ENCODE measurements at regions not wholly inside any gene's neighbourhood (a gene's known extent, or its start where the extent isn't known, plus 50 kb on each side); places are given as distances from the start of the nearest gene placed in this dataset.

DNA sequence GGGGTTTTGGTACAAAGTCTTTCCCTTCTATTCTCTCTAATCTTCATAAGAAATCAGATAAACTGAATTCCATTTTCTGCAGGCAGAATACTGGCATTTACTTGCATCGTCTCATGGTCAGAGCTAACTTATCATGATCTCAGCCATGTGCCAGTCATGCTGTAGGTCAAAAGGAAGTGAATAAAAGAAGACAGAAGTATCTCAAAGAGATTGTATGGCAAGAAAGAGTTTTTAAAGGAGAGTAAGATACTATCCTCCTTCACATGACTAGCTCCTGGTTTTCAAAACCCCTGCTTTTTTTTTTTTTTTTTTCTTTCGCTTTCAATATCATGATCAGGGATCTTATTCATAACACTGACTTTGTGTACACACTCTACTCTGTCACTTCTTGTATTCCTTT lies 398.3 kb downstream of the C6orf118 start:
- no peaks in the 10 kb centered on the region for H3K36me3 Mint-ChIP-seq (ENCODE audit: low read depth)

DNA sequence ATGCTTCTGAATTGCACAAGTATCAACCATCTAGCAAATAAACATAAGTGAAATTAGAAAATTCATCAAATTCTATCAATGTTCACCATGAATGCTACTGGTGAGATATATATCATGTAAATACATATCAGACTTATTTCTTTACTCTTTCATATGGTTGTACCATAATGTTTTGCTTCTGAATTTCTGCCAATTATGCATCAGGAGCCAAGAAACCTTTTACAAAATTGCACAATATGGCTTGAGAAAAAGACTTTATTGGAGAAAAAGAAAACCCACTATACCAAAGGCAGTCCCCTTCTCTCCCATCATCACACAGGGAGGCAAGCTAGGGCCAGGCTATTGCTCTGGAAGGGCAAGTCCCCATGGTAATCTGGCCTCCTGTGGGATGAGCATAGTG lies 402.6 kb downstream of the C6orf118 start:
- no peak for DNase-seq (ENCODE audit: low spot score)
- H3K36me3 Mint-ChIP-seq (ENCODE audit: low read depth): no peaks in the 10 kb centered on the region
- no peak overlapping the region for H3K27ac Mint-ChIP-seq
- H3K27me3 Mint-ChIP-seq (ENCODE audit: low read depth): no peaks in the 10 kb centered on the region
- H3K4me1 Mint-ChIP-seq (ENCODE audit: low read depth): no peaks in the 10 kb centered on the region
- no peak overlapping the region for H3K4me3 Mint-ChIP-seq (ENCODE audit: low read depth)
- H3K9me3 Mint-ChIP-seq: no peaks in the 10 kb centered on the region
- intact Hi-C loops (cut with micrococcal nuclease): no loop called here

More for the DNA sequence above, 398.3 kb downstream of the C6orf118 start:
- DNase-seq (ENCODE audit: low spot score): no peak
- no peaks in the 10 kb centered on the region for H3K27me3 Mint-ChIP-seq (ENCODE audit: low read depth)
- H3K4me3 Mint-ChIP-seq (ENCODE audit: low read depth): no peak overlapping the region
- intact Hi-C loops (cut with micrococcal nuclease): no loop called here
- no peaks in the 10 kb centered on the region for H3K9me3 Mint-ChIP-seq
- H3K27ac Mint-ChIP-seq: no peak overlapping the region
- H3K4me1 Mint-ChIP-seq (ENCODE audit: low read depth): no peaks in the 10 kb centered on the region

DNA sequence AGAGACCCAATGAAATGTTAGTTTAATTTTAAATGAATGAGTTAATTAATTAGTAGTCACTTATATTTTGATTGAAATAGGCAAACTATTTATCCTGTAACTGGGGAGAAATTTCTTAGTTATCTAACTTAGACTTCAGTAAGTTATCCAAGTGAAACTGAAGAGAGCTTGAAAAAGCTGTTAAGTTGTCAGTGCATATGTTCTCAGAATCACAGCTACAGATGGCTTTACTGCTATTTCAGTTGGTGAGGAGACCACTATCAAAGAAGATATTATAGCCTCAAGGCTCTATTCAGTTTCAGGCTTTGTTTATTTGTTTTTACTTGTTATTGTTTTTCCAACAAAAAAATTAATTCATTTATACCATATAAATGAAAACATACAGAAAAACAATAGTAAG lies 404.1 kb downstream of the C6orf118 start:
- no peak for DNase-seq (ENCODE audit: low spot score)
- H3K36me3 Mint-ChIP-seq (ENCODE audit: low read depth): no peaks in the 10 kb centered on the region
- intact Hi-C loops (cut with micrococcal nuclease): no loop called here
- H3K9me3 Mint-ChIP-seq: no peaks in the 10 kb centered on the region
- H3K4me1 Mint-ChIP-seq (ENCODE audit: low read depth): no peaks in the 10 kb centered on the region
- no peak overlapping the region for H3K27ac Mint-ChIP-seq
- no peak overlapping the region for H3K4me3 Mint-ChIP-seq (ENCODE audit: low read depth)
- no peaks in the 10 kb centered on the region for H3K27me3 Mint-ChIP-seq (ENCODE audit: low read depth)

DNA sequence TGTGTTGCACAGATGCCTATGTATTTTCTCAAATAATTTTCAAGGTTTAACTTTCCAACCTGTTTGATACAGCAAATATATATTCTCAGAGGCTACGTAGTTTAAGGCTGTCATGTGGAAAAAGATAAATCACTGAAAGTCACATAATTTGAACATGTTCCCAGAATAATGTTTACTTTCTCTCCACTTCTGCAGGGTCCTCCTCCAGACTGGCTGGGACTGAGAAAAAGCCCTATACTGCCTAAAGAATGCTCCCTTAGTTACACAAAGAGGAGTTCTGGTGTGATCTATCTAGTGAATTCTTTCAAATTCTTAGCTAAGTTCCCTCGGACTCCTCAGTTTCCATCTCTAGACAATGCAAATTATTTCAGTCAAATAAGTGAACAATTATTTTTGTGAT lies 411.0 kb downstream of the C6orf118 start:
- H3K4me1 Mint-ChIP-seq (ENCODE audit: low read depth): no peaks in the 10 kb centered on the region
- DNase-seq (ENCODE audit: low spot score): no peak
- H3K27ac Mint-ChIP-seq: no peak overlapping the region
- H3K4me3 Mint-ChIP-seq (ENCODE audit: low read depth): no peak overlapping the region
- H3K36me3 Mint-ChIP-seq (ENCODE audit: low read depth): no peaks in the 10 kb centered on the region
- intact Hi-C loops (cut with micrococcal nuclease): no loop called here
- H3K27me3 Mint-ChIP-seq (ENCODE audit: low read depth): no peaks in the 10 kb centered on the region
- peaks cover 33% of the 10 kb centered on the region for H3K9me3 Mint-ChIP-seq

DNA sequence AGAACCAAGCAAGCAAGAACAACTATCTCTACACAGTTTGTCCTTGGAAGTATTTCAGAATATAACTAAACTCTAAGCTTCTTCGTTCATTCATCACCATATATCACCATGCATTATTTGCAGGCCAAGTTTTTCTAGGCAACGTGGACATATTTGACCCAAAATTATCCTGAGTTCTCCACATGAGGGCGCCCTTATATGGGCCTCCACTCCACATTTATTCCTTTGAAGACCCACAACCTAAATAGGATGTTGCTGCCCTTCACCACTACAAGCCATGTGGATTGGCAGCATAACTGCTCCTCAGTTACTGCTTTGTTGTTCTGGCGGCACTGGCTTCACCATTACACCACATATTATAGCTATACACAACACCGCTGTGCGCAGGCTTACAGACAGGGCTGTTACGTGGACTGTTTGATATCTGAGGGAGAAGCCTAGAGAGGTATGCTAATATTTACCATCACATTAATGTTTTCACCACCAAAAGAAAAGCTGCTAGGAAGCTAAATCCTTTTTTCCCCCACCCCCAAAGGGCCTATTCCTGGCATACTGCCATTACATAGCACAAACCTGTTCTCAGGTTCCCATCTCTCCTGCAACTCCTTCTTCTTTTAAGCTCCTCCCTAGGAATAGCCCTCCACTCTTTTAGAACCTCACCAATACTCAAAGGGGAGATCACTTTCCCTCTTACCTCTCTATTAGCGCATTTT lies 411.7 kb downstream of the C6orf118 start:
- no peak overlapping the region for H3K27ac Mint-ChIP-seq
- no peaks in the 10 kb centered on the region for H3K27me3 Mint-ChIP-seq (ENCODE audit: low read depth)
- H3K9me3 Mint-ChIP-seq: peaks cover 33% of the 10 kb centered on the region
- DNase-seq (ENCODE audit: low spot score): no peak
- no peaks in the 10 kb centered on the region for H3K36me3 Mint-ChIP-seq (ENCODE audit: low read depth)
- no peaks in the 10 kb centered on the region for H3K4me1 Mint-ChIP-seq (ENCODE audit: low read depth)
- H3K4me3 Mint-ChIP-seq (ENCODE audit: low read depth): no peak overlapping the region
- intact Hi-C loops (cut with micrococcal nuclease): no loop called here

DNA sequence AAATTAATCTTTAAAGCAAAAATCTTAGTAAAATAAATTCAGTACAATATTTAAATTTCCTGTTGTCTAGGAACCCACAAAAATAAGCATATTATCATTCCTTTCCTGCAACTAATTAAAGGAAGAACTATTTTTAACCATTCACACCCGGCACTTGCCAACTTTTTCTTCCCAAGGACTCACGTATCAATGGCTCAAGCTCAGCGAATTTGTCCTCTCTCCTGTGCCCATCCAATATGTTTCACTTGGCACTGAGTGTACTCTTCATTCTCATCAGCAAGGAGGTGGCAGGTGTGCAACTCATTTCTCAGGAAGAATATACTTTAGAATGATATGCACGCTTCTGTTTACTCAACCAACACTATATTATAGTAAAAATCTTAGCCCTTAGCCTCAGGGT lies 419.4 kb downstream of the C6orf118 start:
- intact Hi-C loops (cut with micrococcal nuclease): no loop called here
- Mint-ChIP-seq H3K36me3 (ENCODE audit: low read depth) (no peaks in the 10 kb centered on the region), H3K27me3 (ENCODE audit: low read depth) (no peaks in the 10 kb centered on the region), H3K4me1 (ENCODE audit: low read depth) (no peaks in the 10 kb centered on the region), H3K27ac (no peak overlapping the region), H3K9me3 (peaks cover 28% of the 10 kb centered on the region), H3K4me3 (ENCODE audit: low read depth) (no peak overlapping the region)
- DNase-seq (ENCODE audit: low spot score): no peak

DNA sequence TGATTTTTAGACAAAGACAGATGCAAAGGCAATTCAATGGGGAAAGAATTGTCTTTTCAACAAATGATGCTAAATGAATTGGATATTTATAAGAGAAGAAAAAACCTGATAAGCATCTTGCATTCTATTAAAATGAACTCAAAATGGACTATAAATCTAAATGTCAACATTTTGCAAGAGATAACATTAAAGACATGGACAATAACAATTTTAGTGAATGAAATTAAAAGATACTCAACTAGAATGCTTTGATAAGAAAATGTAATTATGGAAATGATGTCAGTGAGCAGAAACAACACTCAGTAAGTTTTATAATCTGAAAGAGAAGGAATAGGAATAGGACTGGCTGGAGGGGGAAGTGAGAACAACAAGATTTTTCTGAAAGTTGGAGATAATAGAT lies 421.7 kb downstream of the C6orf118 start:
- Mint-ChIP-seq H3K27me3 (ENCODE audit: low read depth) (no peaks in the 10 kb centered on the region), H3K4me3 (ENCODE audit: low read depth) (no peak overlapping the region), H3K4me1 (ENCODE audit: low read depth) (no peaks in the 10 kb centered on the region), H3K27ac (no peak overlapping the region), H3K36me3 (ENCODE audit: low read depth) (no peaks in the 10 kb centered on the region), H3K9me3 (peaks cover 20% of the 10 kb centered on the region)
- DNase-seq (ENCODE audit: low spot score): no peak
- intact Hi-C loops (cut with micrococcal nuclease): no loop called here

DNA sequence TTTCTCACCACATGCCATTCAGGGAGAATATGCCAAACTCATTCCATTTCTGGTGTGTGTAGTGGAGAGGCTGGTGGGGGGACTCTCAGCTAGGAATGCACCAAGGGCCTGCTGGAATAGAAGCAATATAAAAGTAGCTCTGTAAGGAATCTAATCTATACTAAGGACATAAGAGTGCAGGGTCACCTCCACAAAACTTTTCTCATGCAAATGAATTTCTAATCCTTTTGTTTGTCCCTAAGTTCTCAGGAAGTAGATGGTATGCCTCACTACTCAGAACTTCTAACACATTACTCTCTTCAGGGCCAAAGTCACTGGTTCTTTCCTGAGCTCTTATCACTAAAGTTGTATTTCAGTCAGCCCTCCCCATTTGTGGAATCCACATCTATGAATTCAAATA lies 427.2 kb downstream of the C6orf118 start:
- H3K27ac Mint-ChIP-seq: no peak overlapping the region
- intact Hi-C loops (cut with micrococcal nuclease): no loop called here
- no peak overlapping the region for H3K4me3 Mint-ChIP-seq (ENCODE audit: low read depth)
- no peaks in the 10 kb centered on the region for H3K27me3 Mint-ChIP-seq (ENCODE audit: low read depth)
- H3K4me1 Mint-ChIP-seq (ENCODE audit: low read depth): no peaks in the 10 kb centered on the region
- no peaks in the 10 kb centered on the region for H3K36me3 Mint-ChIP-seq (ENCODE audit: low read depth)
- no peak for DNase-seq (ENCODE audit: low spot score)
- H3K9me3 Mint-ChIP-seq: peaks cover 24% of the 10 kb centered on the region

DNA sequence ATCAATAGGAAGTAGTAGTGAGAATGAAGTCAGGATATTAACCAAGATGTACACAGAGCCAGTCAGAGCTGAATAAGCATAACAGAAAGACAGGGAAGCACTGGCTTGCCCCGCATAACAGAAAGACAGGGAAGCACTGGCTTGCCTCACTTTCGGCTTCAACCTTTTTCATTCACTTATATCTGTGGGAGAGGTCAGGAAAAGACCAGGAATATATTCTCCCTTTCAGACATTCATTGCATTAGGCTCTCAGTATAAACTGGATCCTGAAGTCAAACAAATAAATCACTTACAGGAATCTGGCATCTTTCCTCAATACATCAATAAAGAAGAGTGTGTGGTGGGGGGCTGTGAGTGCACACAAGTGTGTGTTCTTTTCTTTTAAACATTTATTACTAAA lies 437.6 kb downstream of the C6orf118 start:
- H3K27me3 Mint-ChIP-seq (ENCODE audit: low read depth): no peaks in the 10 kb centered on the region
- H3K4me1 Mint-ChIP-seq (ENCODE audit: low read depth): no peaks in the 10 kb centered on the region
- no peak for DNase-seq (ENCODE audit: low spot score)
- H3K9me3 Mint-ChIP-seq: peaks cover 20% of the 10 kb centered on the region
- no peak overlapping the region for H3K4me3 Mint-ChIP-seq (ENCODE audit: low read depth)
- H3K36me3 Mint-ChIP-seq (ENCODE audit: low read depth): no peaks in the 10 kb centered on the region
- intact Hi-C loops (cut with micrococcal nuclease): no loop called here
- H3K27ac Mint-ChIP-seq: no peak overlapping the region

DNA sequence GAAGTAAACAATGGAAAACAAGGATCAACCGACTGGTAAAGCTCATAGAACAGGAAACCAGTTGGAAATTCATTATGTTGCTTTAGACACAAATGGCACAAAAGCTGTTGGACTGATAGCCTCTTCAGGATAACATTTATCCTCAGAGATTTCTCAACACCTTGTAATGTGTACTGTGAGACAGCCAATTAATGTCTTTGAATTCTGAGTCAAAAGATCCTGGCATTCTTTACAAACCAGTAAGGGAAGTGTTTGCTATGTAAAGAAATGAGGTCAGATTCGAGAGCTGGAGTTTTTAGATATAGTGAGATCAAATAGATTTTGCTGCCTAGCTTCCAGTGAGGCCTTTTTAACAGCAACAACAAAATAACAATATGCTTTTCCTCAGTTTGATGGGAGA lies 439.2 kb downstream of the C6orf118 start:
- H3K4me3 Mint-ChIP-seq (ENCODE audit: low read depth): no peak overlapping the region
- H3K27ac Mint-ChIP-seq: no peak overlapping the region
- H3K4me1 Mint-ChIP-seq (ENCODE audit: low read depth): no peaks in the 10 kb centered on the region
- no peak for DNase-seq (ENCODE audit: low spot score)
- H3K27me3 Mint-ChIP-seq (ENCODE audit: low read depth): no peaks in the 10 kb centered on the region
- intact Hi-C loops (cut with micrococcal nuclease): no loop called here
- no peaks in the 10 kb centered on the region for H3K36me3 Mint-ChIP-seq (ENCODE audit: low read depth)
- H3K9me3 Mint-ChIP-seq: peaks cover 20% of the 10 kb centered on the region

DNA sequence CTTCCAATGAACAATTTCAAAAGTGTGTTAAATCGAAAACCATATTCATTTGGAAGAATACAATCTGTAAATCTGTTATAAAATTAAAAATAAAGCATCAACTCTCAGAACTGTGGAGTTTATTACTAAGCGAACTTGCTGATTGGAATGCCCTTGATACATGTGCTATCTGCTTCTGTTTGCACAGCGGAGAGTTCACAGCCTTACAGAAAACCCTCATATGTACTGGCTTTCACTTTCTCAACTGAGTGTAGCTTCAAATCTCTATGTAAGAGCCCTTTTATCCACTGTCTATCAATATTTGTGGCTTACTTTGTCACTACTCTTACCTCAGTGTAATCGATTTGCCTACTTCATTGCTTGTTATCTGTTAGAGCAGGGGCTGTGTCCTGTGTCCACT lies 447.4 kb downstream of the C6orf118 start:
- H3K27me3 Mint-ChIP-seq (ENCODE audit: low read depth): no peaks in the 10 kb centered on the region
- no peak overlapping the region for H3K27ac Mint-ChIP-seq
- DNase-seq (ENCODE audit: low spot score): no peak
- H3K36me3 Mint-ChIP-seq (ENCODE audit: low read depth): no peaks in the 10 kb centered on the region
- H3K4me3 Mint-ChIP-seq (ENCODE audit: low read depth): no peak overlapping the region
- no peaks in the 10 kb centered on the region for H3K4me1 Mint-ChIP-seq (ENCODE audit: low read depth)
- H3K9me3 Mint-ChIP-seq: peaks cover 9% of the 10 kb centered on the region
- intact Hi-C loops (cut with micrococcal nuclease): no loop called here

DNA sequence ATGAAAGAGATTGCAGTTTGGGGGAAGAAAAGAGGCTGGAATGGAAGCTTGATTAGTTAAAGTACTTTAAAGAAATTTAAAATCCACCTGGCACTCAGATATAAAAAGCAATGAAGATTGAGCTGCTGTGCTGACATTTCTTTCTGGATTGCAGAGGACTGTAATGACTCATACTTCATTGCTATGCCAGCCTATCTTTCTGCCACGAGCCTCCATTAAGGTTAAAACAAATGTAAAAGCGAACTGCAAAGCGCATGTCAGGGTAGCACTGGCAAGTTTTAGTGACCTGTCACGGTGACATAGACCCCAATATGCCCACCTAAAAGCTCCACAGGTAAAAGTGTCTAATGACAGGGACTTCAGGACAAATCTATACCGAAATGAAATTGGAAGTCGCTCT lies 449.6 kb downstream of the C6orf118 start:
- Mint-ChIP-seq H3K27me3 (ENCODE audit: low read depth) (no peaks in the 10 kb centered on the region), H3K4me1 (ENCODE audit: low read depth) (no peaks in the 10 kb centered on the region), H3K27ac (no peak overlapping the region), H3K36me3 (ENCODE audit: low read depth) (no peaks in the 10 kb centered on the region), H3K9me3 (peaks cover 7% of the 10 kb centered on the region), H3K4me3 (ENCODE audit: low read depth) (no peak overlapping the region)
- intact Hi-C loops (cut with micrococcal nuclease): no loop called here
- DNase-seq (ENCODE audit: low spot score): no peak

DNA sequence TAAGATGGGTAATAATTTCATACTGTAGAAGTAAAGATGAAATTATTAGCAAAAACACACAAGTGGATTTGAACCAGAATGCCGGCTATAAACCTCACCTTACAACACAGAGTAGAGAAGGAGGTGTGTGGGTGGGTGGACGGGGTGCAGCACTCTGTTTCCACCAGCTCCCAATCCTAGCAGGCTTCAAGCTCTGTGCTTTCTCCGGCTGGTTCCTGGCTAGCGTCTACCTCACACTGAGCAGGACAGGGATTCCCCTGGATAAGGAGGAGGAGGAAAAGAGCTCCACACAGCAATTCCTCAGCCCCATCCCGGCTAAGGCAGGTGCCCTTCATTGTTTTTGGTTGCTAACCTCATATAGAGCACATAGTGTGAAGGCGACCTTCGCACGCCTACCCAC lies 453.3 kb downstream of the C6orf118 start:
- Mint-ChIP-seq H3K4me3 (ENCODE audit: low read depth) (no peak overlapping the region), H3K27ac (no peak overlapping the region), H3K9me3 (no peaks in the 10 kb centered on the region), H3K4me1 (ENCODE audit: low read depth) (no peaks in the 10 kb centered on the region), H3K27me3 (ENCODE audit: low read depth) (no peaks in the 10 kb centered on the region), H3K36me3 (ENCODE audit: low read depth) (no peaks in the 10 kb centered on the region)
- DNase-seq (ENCODE audit: low spot score): no peak
- intact Hi-C loops (cut with micrococcal nuclease): no loop called here

DNA sequence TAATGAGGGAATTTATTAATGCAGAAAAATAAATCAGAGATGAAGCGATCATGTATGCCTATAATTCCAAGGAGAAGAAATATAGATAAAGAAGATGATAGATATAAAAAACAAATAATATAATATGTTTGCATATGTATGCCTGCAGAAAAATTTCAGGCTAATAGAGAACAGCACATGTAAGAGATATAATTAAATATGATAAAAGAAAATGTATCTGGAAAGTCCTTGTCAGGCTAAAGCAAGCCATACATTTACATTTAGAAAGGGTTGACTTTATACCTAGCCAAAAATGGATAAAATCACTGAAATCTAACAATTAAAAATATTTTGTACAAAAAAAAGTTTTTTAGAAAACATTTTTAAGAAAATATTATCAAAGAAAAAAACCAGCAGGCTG lies 454.1 kb downstream of the C6orf118 start:
- no peak overlapping the region for H3K27ac Mint-ChIP-seq
- H3K9me3 Mint-ChIP-seq: no peaks in the 10 kb centered on the region
- DNase-seq (ENCODE audit: low spot score): no peak
- no peaks in the 10 kb centered on the region for H3K4me1 Mint-ChIP-seq (ENCODE audit: low read depth)
- no peaks in the 10 kb centered on the region for H3K36me3 Mint-ChIP-seq (ENCODE audit: low read depth)
- intact Hi-C loops (cut with micrococcal nuclease): no loop called here
- no peak overlapping the region for H3K4me3 Mint-ChIP-seq (ENCODE audit: low read depth)
- no peaks in the 10 kb centered on the region for H3K27me3 Mint-ChIP-seq (ENCODE audit: low read depth)
